Gastrocnemius medialis (tissue), 4 donors: ENCODE measurements at regions not wholly inside any gene's neighbourhood (a gene's known extent, or its start where the extent isn't known, plus 50 kb on each side); places are given as distances from the start of the nearest gene placed in this dataset.
"Not testable (repeated sequence)": the region's sequence is repeated elsewhere in the genome, so short reads cannot be mapped to it uniquely, and the experiment has no call there.

ENCODE experiments used
- ATAC-seq, 2 donors: fragments of 150-250 bp; one replicate each; pipeline ENCODE4 v1.9.1; 2016
- DNase-seq, 2 donors: peaks; one replicate each; pipeline ENCODE4 v3.0.0-alpha.2; 2019
- H3K27ac ChIP-seq, 4 donors: fragments of 200-600 bp; sonication (generic); 1 replicate in 1 of 4; 2 replicates in 3 of 4; pipeline ENCODE4 v1.5.1; 2016 to 2018; ENCODE audit warnings: mild to moderate bottlenecking in 2 of 4, moderate library complexity in 1 of 4
- H3K27me3 ChIP-seq, 3 donors: fragments of 200-600 bp; sonication (generic) in 2 of 3; 1 replicate in 1 of 3; 2 replicates in 2 of 3; pipeline versions ENCODE4 v1.5.1 to v1.6.0; 2016 to 2019; ENCODE audit warnings: mild to moderate bottlenecking in 1 of 3, moderate library complexity in 1 of 3
- H3K36me3 ChIP-seq, 2 donors: fragments of 200-600 bp; sonication (generic) in 1 of 2; one replicate each; pipeline ENCODE4 v1.5.1; 2017 to 2018
- H3K4me1 ChIP-seq, 2 donors: fragments of 200-600 bp; sonication (generic) in 1 of 2; one replicate each; pipeline ENCODE4 v1.5.1; 2016 to 2017; ENCODE audit warnings: mild to moderate bottlenecking in 2 of 2
- H3K4me3 ChIP-seq, 4 donors: fragments of 200-600 bp; sonication (generic) in 3 of 4; 1 replicate in 1 of 4; 2 replicates in 3 of 4; pipeline ENCODE4 v1.5.1; 2016 to 2019; ENCODE audit warnings: mild to moderate bottlenecking in 2 of 4
- H3K9me3 ChIP-seq, 3 donors: fragments of 200-600 bp; sonication (generic) in 2 of 3; 1 replicate in 1 of 3; 2 replicates in 2 of 3; pipeline ENCODE4 v1.5.1; 2016 to 2019
- POLR2A ChIP-seq, 2 donors: fragments of 450-650 bp; IDR thresholded peaks; one replicate each; pipeline ENCODE4 v1.6.1; 2017; ENCODE audit warnings: antibody characterized with exemption in 2 of 2, mild to moderate bottlenecking in 2 of 2, moderate library complexity in 2 of 2
- in situ Hi-C, 4 donors: fragments of 200-750 bp; cut with MboI; loops; one replicate each; pipeline versions ENCODE4 v1.15.0 to v1.8.0; 2017; ENCODE audit warnings: low sequenced_read_pairs in 4 of 4
- intact Hi-C: fragments of 100-400 bp; cut with DNase I; formaldehyde crosslinking; loops from one replicate; pipeline ENCODE4 v1.15.1; 2023; ENCODE audit warnings: low total_unique reads
- TF ChIP-seq, protein P1 (sequence below), 5 experiments: fragments of 450-650 bp in 3 of 5; fragments of 200-600 bp in 2 of 5; sonication (generic) in 2 of 5; IDR thresholded peaks in 4 of 5; conservative IDR thresholded peaks in 1 of 5; 1 replicate in 4 of 5; 2 replicates in 1 of 5; pipeline ENCODE4 v1.5.1; 2016 to 2019; ENCODE audit warnings: antibody characterized with exemption in 5 of 5, mild to moderate bottlenecking in 3 of 5, moderate library complexity in 3 of 5

DNA sequence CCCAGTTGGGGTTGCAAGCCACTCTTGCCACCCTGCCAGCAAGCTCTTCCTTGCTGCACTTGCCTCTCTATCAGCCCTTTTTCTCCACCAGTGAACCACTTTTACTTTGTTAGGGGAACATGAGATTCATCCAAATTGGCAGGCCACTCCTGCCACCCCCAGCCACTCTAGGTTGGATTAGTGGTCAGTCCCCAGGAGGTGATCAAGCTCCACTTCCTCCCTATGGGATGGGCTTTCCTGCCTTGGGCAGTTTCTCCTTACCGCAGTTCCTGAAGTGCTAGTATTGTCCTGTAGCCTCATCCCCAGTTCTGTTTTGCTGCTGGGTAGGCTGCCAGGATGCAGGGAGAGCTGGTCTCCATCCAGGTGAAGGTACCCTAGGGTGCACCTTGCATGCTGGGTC is 104.5 kb downstream of the ALG10 start:
- no peaks in the 10 kb centered on the region for H3K9me3 ChIP-seq
- H3K27me3 ChIP-seq: no peaks in the 10 kb centered on the region
- DNase-seq: no peak
- TF ChIP-seq POLR2A (IDR thresholded peaks at IDR 0.05): no peak
- TF ChIP-seq, protein P1, sequence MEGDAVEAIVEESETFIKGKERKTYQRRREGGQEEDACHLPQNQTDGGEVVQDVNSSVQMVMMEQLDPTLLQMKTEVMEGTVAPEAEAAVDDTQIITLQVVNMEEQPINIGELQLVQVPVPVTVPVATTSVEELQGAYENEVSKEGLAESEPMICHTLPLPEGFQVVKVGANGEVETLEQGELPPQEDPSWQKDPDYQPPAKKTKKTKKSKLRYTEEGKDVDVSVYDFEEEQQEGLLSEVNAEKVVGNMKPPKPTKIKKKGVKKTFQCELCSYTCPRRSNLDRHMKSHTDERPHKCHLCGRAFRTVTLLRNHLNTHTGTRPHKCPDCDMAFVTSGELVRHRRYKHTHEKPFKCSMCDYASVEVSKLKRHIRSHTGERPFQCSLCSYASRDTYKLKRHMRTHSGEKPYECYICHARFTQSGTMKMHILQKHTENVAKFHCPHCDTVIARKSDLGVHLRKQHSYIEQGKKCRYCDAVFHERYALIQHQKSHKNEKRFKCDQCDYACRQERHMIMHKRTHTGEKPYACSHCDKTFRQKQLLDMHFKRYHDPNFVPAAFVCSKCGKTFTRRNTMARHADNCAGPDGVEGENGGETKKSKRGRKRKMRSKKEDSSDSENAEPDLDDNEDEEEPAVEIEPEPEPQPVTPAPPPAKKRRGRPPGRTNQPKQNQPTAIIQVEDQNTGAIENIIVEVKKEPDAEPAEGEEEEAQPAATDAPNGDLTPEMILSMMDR (IDR thresholded peaks at IDR 0.05 in 4 of 5, conservative IDR thresholded peaks at IDR 0.05 in 1 of 5): no peak
- ATAC-seq: no peak
- intact Hi-C loops: no loop called here
- no peaks in the 10 kb centered on the region for H3K4me1 ChIP-seq
- no peaks in the 10 kb centered on the region for H3K36me3 ChIP-seq
- H3K27ac ChIP-seq: no peak overlapping the region
- in situ Hi-C loops: loop anchor here in 1 of 4 donors (10.0 kb wide), 1 partner anchor 88 kb away; no protein-coding TSS in a partner anchor
- no peak overlapping the region for H3K4me3 ChIP-seq

DNA sequence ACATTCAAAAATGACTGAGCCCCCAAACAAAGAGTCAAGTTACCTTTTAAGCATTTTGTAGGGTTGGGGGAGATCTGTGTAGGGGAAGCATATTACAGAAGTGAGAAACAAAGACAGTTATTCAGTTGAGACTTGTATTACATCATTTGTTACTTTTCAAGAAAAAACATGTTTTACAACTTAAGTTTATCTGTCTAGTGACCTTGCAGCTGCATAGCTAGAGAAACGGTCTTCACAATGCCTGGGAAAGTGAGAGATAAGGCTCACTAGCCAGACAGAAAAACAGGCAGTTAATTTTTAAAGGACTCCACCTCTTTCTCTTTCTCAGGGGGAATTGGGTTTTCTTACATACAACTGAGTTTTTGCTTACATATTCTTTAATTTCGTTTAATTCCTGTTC is 105.1 kb downstream of the ALG10 start:
- H3K36me3 ChIP-seq, H3K9me3 ChIP-seq, H3K27me3 ChIP-seq, H3K4me1 ChIP-seq, H3K4me3 ChIP-seq, intact Hi-C loops, DNase-seq, H3K27ac ChIP-seq, ATAC-seq: not testable (repeated sequence)
- in situ Hi-C loops: loop anchor here in 1 of 4 donors (10.0 kb wide), 1 partner anchor 87 kb away; no protein-coding TSS in a partner anchor

DNA sequence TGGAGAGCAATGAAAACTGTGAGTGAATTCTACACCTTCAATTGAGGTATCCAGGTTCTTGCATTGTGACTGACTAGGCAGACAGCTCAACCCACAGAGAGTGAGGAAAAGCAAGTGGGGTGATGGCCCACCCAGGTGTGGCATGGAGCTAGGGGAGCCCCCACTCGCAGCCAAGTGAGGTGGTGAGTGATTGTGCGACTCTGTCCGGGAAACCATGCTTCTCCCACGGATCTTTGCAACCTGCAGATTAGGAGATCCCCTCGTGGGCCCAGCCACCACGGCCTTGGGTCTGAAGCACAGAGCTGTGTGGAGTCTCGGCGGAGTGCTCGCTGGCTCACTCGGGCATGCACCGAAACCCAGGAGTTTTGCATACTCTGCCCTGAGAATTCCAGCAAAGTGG is 120.1 kb downstream of the ALG10 start:
- in situ Hi-C loops: no loop called here
- no peak for DNase-seq
- no peaks in the 10 kb centered on the region for H3K27me3 ChIP-seq
- H3K4me1 ChIP-seq: no peaks in the 10 kb centered on the region
- no peaks in the 10 kb centered on the region for H3K36me3 ChIP-seq
- TF ChIP-seq, protein P1 (IDR thresholded peaks at IDR 0.05 in 4 of 5, conservative IDR thresholded peaks at IDR 0.05 in 1 of 5): no peak
- TF ChIP-seq POLR2A (IDR thresholded peaks at IDR 0.05): no peak
- intact Hi-C loops: no loop called here
- H3K9me3 ChIP-seq: no peaks in the 10 kb centered on the region
- no peak overlapping the region for H3K27ac ChIP-seq
- H3K4me3 ChIP-seq: no peak overlapping the region
- ATAC-seq: no peak

DNA sequence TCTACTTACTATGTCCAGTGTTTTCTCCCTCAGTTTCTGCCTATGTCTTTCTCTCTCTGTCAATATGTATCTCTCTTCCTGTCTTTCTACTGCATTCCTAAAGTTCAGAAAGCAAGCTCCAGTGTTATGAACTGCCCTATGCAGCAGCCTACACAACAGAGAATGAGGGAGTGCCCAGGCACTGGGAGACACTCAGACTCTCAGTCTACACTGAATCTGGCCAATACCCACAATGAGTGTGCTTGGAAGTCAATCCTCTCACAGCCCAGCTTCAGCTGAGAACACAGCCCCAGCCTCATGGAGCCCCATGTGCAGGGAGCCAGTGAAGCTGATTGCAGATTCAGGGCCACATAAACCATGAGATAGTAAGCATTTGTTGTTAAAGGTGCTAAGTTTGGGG is 128.7 kb downstream of the ALG10 start:
- Histone ChIP-seq H3K4me1 (no peaks in the 10 kb centered on the region), H3K4me3 (no peak overlapping the region), H3K27ac (no peak overlapping the region), H3K27me3 (no peaks in the 10 kb centered on the region), H3K36me3 (no peaks in the 10 kb centered on the region), H3K9me3 (no peaks in the 10 kb centered on the region)
- DNase-seq (no peak), ATAC-seq (no peak)
- intact Hi-C loops: no loop called here
- TF ChIP-seq, protein P1 (IDR thresholded peaks at IDR 0.05 in 4 of 5, conservative IDR thresholded peaks at IDR 0.05 in 1 of 5): no peak
- no peak for TF ChIP-seq POLR2A (IDR thresholded peaks at IDR 0.05)
- in situ Hi-C loops: no loop called here

- Histone ChIP-seq H3K9me3 (no peaks in the 10 kb centered on the region), H3K4me3 (no peak overlapping the region), H3K27me3 (no peaks in the 10 kb centered on the region), H3K4me1 (no peaks in the 10 kb centered on the region), H3K27ac (no peak overlapping the region), H3K36me3 (no peaks in the 10 kb centered on the region)
- no peak for DNase-seq
- in situ Hi-C loops (no loop called here), intact Hi-C loops (no loop called here)
- no peak for TF ChIP-seq POLR2A (IDR thresholded peaks at IDR 0.05)
- TF ChIP-seq, protein P1 (IDR thresholded peaks at IDR 0.05 in 4 of 5, conservative IDR thresholded peaks at IDR 0.05 in 1 of 5): no peak
- no peak for ATAC-seq
Measured at GRCh38 chr12:34163443-34163842, 141.1 kb downstream of the ALG10 start.
